GM12864 (cell line): ENCODE measurements at regions not wholly inside any gene's neighbourhood (a gene's known extent, or its start where the extent isn't known, plus 50 kb on each side); places are given as distances from the start of the nearest gene placed in this dataset.

ENCODE experiments used
- DNase-seq: peaks from one replicate; pipeline ENCODE4 v3.0.0-alpha.2; 2011; ENCODE audit warnings: low read depth
- H3K4me3 ChIP-seq: 2 replicates; pipeline ENCODE4 v1.5.1; 2011; ENCODE audit warnings: mild to moderate bottlenecking, low read depth, low read length, control low read depth
- TF ChIP-seq, protein P1 (sequence below): IDR thresholded peaks from 2 replicates; pipeline ENCODE4 v1.5.1; 2011; ENCODE audit warnings: low read depth, mild to moderate bottlenecking, moderate library complexity, low read length, control low read depth, inconsistent platforms; ENCODE audit errors: missing control alignments

DNA sequence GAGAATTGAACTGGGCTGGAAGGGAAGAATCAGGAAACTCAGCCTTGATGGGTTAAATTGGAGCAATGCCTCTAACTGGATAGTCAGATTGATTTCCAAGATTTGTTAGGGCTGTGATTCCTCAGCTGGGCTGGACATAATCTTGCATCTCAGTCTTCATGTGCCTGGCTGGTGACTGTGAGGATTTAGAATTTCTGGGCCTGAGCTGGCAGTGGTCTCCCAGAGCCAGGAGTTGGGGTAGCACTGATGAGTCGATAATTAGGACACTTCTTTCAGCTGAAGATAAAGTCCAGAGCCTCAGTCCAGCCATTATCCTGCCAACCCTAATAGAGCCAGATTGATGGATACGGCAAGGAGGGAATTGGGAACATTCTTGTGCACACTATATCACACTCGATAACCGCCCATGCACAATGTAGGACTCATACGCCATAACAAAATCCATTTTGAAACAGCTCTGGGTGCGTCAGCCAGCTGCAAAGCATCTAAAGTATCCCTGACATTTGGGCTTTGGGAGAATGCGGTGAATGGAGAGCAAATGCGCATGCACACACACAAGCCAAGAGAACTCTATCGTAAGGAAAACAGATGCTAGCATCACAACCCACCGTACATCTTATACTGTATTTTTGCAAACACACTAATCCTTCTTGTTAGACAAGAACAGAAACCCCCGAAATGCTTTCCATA lies 405.1 kb upstream of the KLF4 start:
- H3K4me3 ChIP-seq: no peak overlapping the region
- no peak for DNase-seq
- TF ChIP-seq, protein P1, sequence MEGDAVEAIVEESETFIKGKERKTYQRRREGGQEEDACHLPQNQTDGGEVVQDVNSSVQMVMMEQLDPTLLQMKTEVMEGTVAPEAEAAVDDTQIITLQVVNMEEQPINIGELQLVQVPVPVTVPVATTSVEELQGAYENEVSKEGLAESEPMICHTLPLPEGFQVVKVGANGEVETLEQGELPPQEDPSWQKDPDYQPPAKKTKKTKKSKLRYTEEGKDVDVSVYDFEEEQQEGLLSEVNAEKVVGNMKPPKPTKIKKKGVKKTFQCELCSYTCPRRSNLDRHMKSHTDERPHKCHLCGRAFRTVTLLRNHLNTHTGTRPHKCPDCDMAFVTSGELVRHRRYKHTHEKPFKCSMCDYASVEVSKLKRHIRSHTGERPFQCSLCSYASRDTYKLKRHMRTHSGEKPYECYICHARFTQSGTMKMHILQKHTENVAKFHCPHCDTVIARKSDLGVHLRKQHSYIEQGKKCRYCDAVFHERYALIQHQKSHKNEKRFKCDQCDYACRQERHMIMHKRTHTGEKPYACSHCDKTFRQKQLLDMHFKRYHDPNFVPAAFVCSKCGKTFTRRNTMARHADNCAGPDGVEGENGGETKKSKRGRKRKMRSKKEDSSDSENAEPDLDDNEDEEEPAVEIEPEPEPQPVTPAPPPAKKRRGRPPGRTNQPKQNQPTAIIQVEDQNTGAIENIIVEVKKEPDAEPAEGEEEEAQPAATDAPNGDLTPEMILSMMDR: no peak

DNA sequence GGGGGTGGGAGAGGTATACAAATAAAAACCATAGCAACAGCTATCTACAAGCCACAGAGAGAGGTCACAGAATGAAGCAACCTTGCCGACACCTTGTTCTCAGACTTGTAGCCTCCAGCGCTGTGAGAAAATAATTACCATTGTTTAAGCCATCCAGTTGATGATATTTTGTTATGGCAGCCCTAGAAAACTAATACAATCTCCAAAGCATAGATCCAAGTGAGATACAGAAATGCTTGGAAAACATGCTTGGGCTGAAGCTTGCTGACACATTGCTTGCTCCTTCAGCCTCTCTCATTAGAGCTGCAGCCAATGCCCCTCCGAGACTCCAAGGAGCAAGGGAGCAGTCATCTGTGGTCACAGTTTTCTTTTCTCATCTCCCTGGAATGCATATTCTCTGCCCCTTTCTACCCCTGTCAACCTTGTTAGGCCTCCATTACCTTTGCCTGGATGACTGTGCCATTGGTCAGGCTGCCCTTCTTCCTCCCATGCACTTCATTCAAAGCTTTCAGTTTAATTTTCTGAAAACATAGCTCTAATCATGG lies 401.4 kb upstream of the KLF4 start:
- TF ChIP-seq, protein P1: no peak
- DNase-seq: no peak

DNA sequence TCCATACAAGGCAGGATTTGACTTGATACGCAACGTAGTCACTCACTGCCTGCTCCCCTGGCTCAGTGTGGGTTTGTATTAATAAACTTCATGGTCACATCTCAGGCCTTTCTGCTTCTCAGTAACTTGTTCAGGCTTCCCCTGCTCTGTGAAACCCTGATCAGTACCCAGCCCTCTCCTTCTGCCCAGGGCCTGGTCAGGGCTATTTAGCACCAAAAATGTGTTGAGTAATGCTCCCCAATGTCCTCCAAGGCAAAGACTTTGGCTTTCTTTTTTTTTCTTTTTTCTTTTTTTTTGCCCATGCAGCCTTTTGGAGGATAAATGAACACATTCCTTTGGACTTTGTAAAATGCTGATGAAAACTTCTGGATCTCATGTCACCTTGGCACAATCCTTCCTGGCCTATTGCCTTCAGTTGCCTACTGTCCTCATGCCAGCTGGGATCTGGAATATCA lies 399.2 kb upstream of the KLF4 start:
- no peak for DNase-seq
- no peak overlapping the region for H3K4me3 ChIP-seq
- TF ChIP-seq, protein P1: no peak

More for the DNA sequence above, 401.4 kb upstream of the KLF4 start:
- H3K4me3 ChIP-seq: no peak overlapping the region

- TF ChIP-seq, protein P1: no peak
- H3K4me3 ChIP-seq: no peak overlapping the region
- DNase-seq: no peak
Observed at GRCh38 chr9:107886826-107887225, 397.3 kb upstream of the KLF4 start.

GRCh38 chr9:107883496-107884124 lies 394.0 kb upstream of the KLF4 start:
- DNase-seq: peak; percentile 13
- TF ChIP-seq, protein P1: no peak
- H3K4me3 ChIP-seq: no peak overlapping the region

DNA sequence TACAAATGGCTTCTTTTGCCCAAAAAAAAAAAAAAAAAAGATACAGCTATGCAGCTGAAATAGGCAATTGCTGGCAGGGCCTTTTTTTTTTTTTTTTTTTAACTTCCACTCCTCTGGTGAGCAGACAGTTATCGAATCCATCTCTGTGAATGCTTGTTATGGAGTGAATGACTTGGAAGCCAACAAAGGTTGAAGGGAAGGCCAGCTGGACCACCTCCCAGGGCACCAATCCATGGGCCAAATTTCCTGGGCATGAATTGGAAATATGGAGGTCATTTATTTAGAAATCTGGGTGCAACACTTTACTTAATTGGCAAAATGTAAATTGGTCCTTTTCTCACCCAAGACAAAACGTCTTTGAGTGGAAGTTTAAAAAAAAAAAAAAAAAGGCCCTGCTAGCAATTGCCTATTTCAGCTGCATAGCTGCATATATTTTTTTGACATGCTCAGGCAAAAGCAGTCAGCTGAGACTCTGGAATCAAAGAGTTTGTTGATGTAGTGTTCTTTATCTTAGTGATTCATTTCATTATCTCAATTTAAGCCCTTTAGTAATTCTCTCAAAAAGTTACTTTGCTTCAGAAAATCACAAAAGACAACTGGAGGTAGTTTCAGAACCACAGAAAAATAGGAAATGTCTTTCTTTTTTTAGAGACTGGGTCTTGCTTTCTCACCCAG lies 392.2 kb upstream of the KLF4 start:
- DNase-seq: no peak
- TF ChIP-seq, protein P1: no peak
- no peak overlapping the region for H3K4me3 ChIP-seq
